GM19238 (cell line): ENCODE measurements at regions not wholly inside any gene's neighbourhood (a gene's known extent, or its start where the extent isn't known, plus 50 kb on each side); places are given as distances from the start of the nearest gene placed in this dataset.

ENCODE experiments used
- DNase-seq: peaks from one replicate; pipeline ENCODE4 v3.0.0; 2011; ENCODE audit warnings: low spot score; ENCODE audit not compliant: insufficient read length

- no peak for DNase-seq
Measured at GRCh38 chr21:16992448-16992847, 520.4 kb upstream of the CXADR start.

DNA sequence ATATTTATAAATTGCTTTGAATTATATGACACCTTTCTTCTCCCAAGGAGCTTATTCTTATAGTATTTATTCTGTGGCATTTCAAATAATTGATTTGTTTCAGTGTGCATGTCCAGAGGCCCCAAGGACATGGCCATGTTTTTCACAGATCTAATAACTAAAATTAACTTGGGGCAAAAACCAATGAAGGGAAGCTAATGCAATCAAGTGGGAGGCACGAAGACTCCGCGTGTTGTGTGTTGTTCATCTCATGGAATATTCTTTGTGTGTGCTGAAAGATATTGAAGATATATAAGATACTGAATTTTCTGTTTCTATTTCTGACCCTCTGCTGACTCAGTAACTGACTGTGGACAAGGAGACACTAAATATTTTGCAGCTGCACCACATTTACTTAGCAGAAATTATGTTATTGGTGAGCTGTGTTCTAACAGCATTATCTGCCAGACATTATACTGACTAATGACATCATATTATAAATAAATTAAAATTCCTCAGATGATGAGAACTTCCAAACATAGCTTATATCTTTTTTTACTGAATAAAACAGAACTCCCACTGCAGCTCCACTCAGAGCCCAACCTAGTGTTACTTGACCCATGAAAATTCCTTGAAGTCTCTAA, 519.3 kb upstream of the CXADR start:
- DNase-seq, result no peak

DNA sequence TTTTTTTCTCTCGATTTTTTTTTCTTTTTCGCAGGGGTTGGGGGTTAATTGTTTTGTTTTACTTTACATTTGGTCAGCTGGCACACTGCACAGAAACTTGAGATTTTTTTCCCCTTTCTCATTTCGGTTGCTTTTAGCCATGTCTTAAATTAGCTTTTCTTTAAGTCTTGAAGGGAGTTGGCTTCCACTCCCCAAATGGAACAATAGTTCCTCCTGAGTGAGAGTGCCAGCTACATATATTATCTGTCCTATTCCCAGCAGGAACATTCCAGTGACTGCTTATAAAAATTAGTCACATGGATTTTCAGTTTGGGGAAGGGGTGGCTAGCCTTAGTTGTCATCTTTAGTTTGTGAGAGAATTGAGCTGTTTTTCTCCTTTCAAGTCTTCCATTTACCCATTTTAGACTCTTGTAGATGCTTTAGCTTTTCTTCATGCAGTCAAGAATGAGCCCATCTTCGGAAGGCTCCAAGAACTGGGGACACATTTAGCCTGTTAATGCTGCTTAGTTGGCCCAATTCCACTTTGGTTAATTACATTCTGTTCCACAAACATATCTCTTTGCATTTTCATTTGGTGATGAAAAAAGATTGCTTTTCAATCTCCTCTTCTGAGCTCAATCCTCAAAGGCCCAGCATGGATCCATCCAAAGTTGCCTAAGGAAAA, 510.1 kb upstream of the CXADR start:
- DNase-seq, result no peak

- no peak for DNase-seq
Measured at GRCh38 chr21:17003258-17003615, 509.6 kb upstream of the CXADR start.

GRCh38 chr21:17003763-17004373, 509.0 kb upstream of the CXADR start:
- no peak for DNase-seq

- DNase-seq, result no peak
Measured at GRCh38 chr21:17032141-17032655, 480.6 kb upstream of the CXADR start.

- DNase-seq, result no peak
Measured at GRCh38 chr21:17044696-17045095, 468.1 kb upstream of the CXADR start.

DNA sequence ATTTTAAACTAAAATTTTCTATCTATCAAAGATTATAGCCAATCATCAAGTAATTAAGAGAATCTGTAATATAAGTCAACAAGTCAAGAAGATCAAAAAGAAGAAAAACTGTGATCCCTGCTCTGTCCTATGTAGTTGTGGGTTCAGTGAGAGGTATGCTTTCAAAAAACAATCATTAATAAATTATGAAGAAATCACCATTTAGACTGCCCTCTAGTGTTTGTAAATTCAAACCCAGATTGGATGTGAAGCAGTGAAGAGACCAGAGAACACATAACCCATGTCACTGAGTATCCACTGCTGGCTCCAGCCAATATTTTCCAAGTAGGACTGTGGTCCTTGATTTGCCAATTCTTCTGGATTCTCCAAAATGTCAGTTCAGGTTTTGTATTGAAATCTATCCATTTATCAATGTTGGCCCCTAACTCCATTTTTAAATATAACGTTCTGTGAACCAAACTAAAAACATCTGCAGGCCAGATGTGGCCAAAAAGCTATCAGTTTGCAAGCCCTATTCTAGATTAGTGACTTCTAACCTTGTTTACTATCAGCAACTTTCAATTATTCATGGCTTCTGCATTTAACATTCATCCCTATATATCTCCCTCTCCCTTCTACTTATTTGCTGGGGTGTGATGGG, 467.5 kb upstream of the CXADR start:
- no peak for DNase-seq

DNA sequence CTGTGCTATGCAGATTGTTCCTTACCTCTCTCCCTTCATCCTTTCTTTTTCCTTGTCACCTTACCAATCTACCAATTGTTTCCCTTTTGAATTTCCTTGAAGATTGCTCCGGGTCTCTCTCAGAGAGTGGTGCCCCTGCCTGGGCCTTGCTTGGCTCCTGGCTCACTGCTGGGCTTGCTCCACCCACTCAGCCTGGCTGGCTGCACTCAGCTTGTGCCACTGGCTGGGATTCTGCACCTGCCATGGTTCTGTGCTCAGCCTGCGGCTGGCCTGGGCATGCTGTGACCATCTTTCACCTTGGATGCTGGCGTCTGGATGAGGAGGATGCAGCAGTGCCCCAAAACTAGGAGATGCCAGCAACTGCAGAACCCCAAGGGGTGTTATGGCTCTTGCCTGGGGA, 463.9 kb upstream of the CXADR start:
- no peak for DNase-seq

GRCh38 chr21:17050156-17050555, 462.7 kb upstream of the CXADR start:
- DNase-seq, result no peak

GRCh38 chr21:17050646-17051045, 462.2 kb upstream of the CXADR start:
- DNase-seq, result no peak

DNA sequence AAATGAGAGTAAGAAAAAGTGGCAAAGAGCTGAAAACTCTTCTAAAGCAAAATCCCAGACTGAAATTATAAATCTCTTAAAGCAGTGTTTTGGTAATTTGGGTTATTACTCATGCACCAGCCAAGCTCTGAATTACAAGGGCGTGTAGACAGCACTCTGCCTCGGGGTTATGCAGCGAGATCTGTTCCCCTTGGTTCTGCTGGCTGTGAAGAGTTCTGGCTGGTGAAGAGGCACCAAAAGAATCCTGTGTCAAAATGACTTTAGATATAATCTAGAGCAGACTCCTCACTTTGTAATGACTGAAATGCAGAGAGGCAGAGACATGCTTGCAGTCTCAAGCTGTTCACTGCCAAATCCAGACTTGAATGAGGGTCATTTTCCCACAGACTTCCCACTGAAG, 461.8 kb upstream of the CXADR start:
- no peak for DNase-seq

GRCh38 chr21:17053321-17053720, 459.5 kb upstream of the CXADR start:
- no peak for DNase-seq

DNA sequence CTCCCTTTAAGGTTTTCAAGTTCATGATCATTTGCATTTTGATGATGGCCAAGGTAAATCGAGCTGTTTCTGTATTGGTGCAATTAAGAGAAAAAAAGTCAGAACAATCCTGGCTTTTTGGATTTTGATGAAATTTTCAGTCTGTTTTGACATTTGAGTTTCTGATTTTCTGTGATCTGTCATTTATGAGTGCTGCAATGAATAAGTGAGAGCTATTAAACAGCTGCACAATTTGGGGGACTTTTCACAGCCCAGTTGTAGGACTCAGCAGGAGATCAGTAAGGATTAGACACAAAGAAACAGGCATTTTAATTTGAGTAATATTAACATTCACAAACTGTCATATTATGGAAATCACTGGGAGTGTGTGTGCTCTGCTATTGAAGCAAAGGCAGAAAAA, 452.9 kb upstream of the CXADR start:
- DNase-seq, result no peak

- DNase-seq, result no peak
Measured at GRCh38 chr21:17066006-17066405, 446.8 kb upstream of the CXADR start.

DNA sequence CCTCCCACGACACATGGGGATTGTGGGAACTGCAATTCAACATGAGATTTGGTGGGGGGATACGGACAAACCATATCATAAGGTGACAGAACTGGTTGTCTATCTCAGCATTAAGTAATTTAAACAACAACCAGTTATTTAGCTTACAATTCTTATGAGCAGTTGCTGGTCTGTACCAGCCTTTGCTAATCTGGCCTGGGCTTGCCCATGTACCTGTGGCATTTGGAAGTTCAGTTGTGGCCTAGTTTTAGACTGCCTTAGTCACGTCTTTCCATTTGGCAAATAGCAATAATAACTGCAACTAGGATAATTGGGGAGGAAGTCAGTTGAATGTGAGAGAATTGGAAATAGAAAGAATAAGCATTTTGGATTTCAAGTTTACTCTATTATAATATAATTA, 441.8 kb upstream of the CXADR start:
- DNase-seq, result no peak

DNA sequence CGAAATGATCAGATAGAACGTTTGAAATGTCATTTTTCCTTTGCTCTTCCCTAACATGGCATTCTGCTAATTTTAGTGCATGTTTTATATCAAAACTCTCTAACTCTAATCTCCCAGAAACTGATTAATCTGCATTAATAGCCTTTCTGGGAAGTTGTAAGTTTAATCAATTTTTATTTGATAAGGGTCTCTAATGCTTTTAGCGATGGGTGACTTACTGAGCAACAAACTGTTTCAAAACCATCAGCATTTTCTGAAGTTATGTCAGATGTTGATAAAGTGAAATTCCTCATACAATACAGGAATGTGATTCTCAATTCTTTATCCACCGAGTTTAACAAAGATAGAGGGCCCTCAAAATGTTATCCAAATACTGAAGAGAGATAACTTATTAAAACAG, 431.6 kb upstream of the CXADR start:
- no peak for DNase-seq

GRCh38 chr21:17082843-17083483, 429.9 kb upstream of the CXADR start:
- DNase-seq, result no peak

- DNase-seq, result no peak
Measured at GRCh38 chr21:17085707-17086106, 427.1 kb upstream of the CXADR start.

- DNase-seq, result no peak
Measured at GRCh38 chr21:17088500-17088899, 424.3 kb upstream of the CXADR start.

DNA sequence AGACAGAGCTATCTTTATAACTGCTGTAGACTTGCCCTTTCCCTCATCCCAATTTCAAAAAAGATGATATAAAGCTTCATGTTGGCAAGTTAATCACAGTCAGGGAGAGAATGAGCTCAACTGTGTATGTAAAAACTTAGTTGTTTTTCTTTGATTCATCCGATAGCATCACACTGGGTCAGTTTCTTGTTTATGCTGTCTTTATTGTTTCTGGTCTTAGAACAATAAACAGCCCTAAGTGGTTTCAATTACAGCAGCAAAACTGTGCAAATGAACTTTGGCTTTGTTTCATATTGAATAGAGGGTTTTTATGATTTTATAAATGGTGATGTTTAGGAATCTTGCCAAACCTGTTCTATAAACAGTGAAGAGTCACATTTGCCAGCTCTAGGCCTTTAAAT, 423.8 kb upstream of the CXADR start:
- DNase-seq, result no peak

- no peak for DNase-seq
Measured at GRCh38 chr21:17101696-17102095, 411.1 kb upstream of the CXADR start.
